Neural cell (in vitro differentiated cells): ENCODE measurements at regions not wholly inside any gene's neighbourhood (a gene's known extent, or its start where the extent isn't known, plus 50 kb on each side); places are given as distances from the start of the nearest gene placed in this dataset.

ENCODE experiments used
- EZH2 ChIP-seq: fragments of 200-600, 300-800 bp; shearing (Covaris generic), sonication (generic); IDR thresholded peaks from 2 replicates; pipeline ENCODE4 v1.6.1; 2014; ENCODE audit warnings: antibody characterized with exemption, low read length, borderline replicate concordance, mild to moderate bottlenecking; ENCODE audit not compliant: insufficient read depth, poor library complexity, severe bottlenecking
- POLR2AphosphoS5 ChIP-seq: IDR thresholded peaks from 2 replicates; pipeline ENCODE4 v1.6.1; 2012
- TF ChIP-seq, protein P1 (sequence below): fragments of 450-650 bp; IDR thresholded peaks from 2 replicates; pipeline ENCODE4 v1.5.1; 2014; ENCODE audit warnings: antibody characterized with exemption, mild to moderate bottlenecking, moderate library complexity; ENCODE audit not compliant: poor library complexity, severe bottlenecking

DNA sequence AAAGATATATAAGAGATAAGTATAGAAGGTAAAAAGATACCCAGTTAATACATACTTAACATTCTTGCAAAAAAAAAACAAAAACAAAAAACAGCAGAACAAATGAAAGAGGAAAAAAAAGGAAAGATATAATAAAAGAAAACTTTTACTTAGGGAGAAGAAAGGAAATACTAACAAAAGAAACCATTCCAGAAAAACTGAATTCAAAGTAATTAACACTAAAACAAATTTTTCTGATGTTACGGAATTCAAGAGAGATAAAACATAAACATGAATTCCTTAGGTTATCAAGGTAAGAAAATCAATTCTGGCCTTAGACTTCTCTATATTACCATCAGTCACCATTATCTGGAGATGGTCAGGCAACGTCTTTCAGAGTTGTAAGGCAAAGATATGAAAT, 261.8 kb downstream of the ZEB2 start:
- TF ChIP-seq EZH2, result no peak
- TF ChIP-seq POLR2AphosphoS5, result no peak
- TF ChIP-seq, protein P1, sequence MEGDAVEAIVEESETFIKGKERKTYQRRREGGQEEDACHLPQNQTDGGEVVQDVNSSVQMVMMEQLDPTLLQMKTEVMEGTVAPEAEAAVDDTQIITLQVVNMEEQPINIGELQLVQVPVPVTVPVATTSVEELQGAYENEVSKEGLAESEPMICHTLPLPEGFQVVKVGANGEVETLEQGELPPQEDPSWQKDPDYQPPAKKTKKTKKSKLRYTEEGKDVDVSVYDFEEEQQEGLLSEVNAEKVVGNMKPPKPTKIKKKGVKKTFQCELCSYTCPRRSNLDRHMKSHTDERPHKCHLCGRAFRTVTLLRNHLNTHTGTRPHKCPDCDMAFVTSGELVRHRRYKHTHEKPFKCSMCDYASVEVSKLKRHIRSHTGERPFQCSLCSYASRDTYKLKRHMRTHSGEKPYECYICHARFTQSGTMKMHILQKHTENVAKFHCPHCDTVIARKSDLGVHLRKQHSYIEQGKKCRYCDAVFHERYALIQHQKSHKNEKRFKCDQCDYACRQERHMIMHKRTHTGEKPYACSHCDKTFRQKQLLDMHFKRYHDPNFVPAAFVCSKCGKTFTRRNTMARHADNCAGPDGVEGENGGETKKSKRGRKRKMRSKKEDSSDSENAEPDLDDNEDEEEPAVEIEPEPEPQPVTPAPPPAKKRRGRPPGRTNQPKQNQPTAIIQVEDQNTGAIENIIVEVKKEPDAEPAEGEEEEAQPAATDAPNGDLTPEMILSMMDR, result no peak
